GM12892 (cell line): ENCODE measurements at regions not wholly inside any gene's neighbourhood (a gene's known extent, or its start where the extent isn't known, plus 50 kb on each side); places are given as distances from the start of the nearest gene placed in this dataset.

Experiments used
- POLR2A ChIP-seq: IDR thresholded peaks from 2 replicates; pipeline ENCODE4 v1.6.1; 2011; ENCODE audit warnings: low read depth, low read length, control low read depth
- POLR2AphosphoS5 ChIP-seq: IDR thresholded peaks from 2 replicates; pipeline ENCODE4 v1.6.1; 2011; ENCODE audit warnings: low read depth, low read length, control low read depth
- TAF1 ChIP-seq: IDR thresholded peaks from 2 replicates; pipeline ENCODE4 v1.6.1; 2011; ENCODE audit warnings: low read depth, mild to moderate bottlenecking, control low read depth, low read length, borderline replicate concordance

DNA sequence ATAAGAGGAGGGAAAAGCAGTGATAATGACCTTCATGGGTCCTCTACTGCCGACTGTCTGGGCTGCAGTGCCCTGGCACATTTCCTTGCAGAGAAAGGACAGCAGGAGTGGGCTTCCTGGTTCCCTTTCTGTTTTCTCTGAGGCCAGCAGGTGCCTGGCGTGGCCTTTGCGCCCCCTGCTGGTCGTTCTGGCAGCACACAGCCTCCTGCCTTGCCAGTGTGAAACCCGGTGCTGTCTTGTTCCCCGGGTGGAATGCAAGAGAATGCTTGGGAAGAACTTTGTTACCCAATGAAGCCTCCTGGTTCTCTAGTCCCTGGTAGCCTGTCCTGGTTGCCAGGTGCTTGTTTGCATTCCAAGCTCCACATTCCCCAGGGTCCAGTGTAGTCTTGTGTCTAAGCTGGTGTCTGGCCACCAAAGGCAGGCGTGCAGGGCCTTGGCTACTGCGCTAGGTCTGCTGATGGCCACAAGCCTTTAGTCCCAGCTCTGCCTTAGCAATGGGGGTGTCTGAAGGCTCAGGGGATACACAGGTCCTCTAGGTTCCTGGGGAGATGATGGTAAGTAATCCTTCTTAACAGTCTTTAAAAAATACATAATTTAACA lies 1392.4 kb upstream of the TMEM132C start:
- no peak for TF ChIP-seq POLR2A
- no peak for TF ChIP-seq POLR2AphosphoS5
- TF ChIP-seq TAF1 = no peak
